CD4-positive, alpha-beta memory T cell (primary cell): ENCODE measurements at regions not wholly inside any gene's neighbourhood (a gene's known extent, or its start where the extent isn't known, plus 50 kb on each side); places are given as distances from the start of the nearest gene placed in this dataset.

Source experiments
- CTCF ChIA-PET: fragments of 350-600 bp; sonication (Branson Sonifier 250); formaldehyde crosslinking; loops from one replicate; lab custom pipeline; 2021; ENCODE audit warnings: inconsistent platforms; ENCODE audit not compliant: partially characterized antibody; lab: Charles Lee
- POLR2A ChIA-PET: fragments of 350-600 bp; sonication (Branson Sonifier 250); formaldehyde crosslinking; loops from one replicate; lab custom pipeline; 2021; ENCODE audit not compliant: partially characterized antibody; lab: Charles Lee
- DNase-seq, 5 donors: peaks; one replicate each; pipeline versions ENCODE4 v3.0.0 to v3.0.0-alpha.2; 2020 to 2022; ENCODE audit warnings: mixed read lengths in 1 of 5
- H3K27ac ChIP-seq: one replicate; pipeline ENCODE4 v1.7.0; 2013; ENCODE audit warnings: low read depth, low read length
- H3K27me3 ChIP-seq: 2 replicates; pipeline ENCODE4 v1.7.0; 2013; ENCODE audit warnings: mild to moderate bottlenecking, low read length, moderate library complexity; ENCODE audit not compliant: insufficient read depth
- H3K36me3 ChIP-seq: 2 replicates; pipeline ENCODE4 v1.7.0; 2013; ENCODE audit warnings: mild to moderate bottlenecking, low read length, moderate library complexity; ENCODE audit not compliant: insufficient read depth
- H3K4me1 ChIP-seq: 2 replicates; pipeline ENCODE4 v1.7.0; 2013; ENCODE audit warnings: mild to moderate bottlenecking, low read length, moderate library complexity; ENCODE audit not compliant: insufficient read depth
- H3K4me3 ChIP-seq, 2 donors: one replicate each; pipeline ENCODE4 v1.7.0; 2013; ENCODE audit warnings: low read length in 2 of 2, mild to moderate bottlenecking in 1 of 2
- H3K9me3 ChIP-seq, 2 donors: one replicate each; pipeline ENCODE4 v1.7.0; 2013; ENCODE audit warnings: low read length in 2 of 2, control low read depth in 1 of 2; ENCODE audit not compliant: control insufficient read depth in 1 of 2
- H3K27ac Mint-ChIP-seq, 7 donors: one replicate each; pipeline ENCODE4 v1.8.0; 2020 to 2021; ENCODE audit warnings: mixed read lengths in 7 of 7, mild to moderate bottlenecking in 6 of 7, inconsistent platforms in 3 of 7, moderate library complexity in 3 of 7
- H3K27me3 Mint-ChIP-seq, 2 donors: one replicate each; pipeline ENCODE4 v1.8.0; 2020 to 2021; ENCODE audit warnings: mixed read lengths in 2 of 2
- H3K36me3 Mint-ChIP-seq, 2 donors: one replicate each; pipeline ENCODE4 v1.8.0; 2020 to 2021; ENCODE audit warnings: mixed read lengths in 2 of 2, inconsistent platforms in 1 of 2, mild to moderate bottlenecking in 1 of 2
- H3K4me1 Mint-ChIP-seq, 4 donors: one replicate each; pipeline ENCODE4 v1.8.0; 2020 to 2021; ENCODE audit warnings: mixed read lengths in 4 of 4, mild to moderate bottlenecking in 1 of 4
- H3K4me3 Mint-ChIP-seq, 8 donors: one replicate each; pipeline ENCODE4 v1.8.0; 2020 to 2021; ENCODE audit warnings: mixed read lengths in 8 of 8, mild to moderate bottlenecking in 7 of 8, moderate library complexity in 6 of 8, inconsistent platforms in 3 of 8
- H3K9me3 Mint-ChIP-seq, 8 donors: one replicate each; pipeline ENCODE4 v1.8.0; 2020 to 2021; ENCODE audit warnings: mixed read lengths in 8 of 8, mild to moderate bottlenecking in 5 of 8, inconsistent platforms in 3 of 8, moderate library complexity in 1 of 8
- intact Hi-C: fragments of 100-400 bp; cut with micrococcal nuclease; formaldehyde crosslinking; loops from one replicate; pipeline ENCODE4 v1.15.1; 2023

DNA sequence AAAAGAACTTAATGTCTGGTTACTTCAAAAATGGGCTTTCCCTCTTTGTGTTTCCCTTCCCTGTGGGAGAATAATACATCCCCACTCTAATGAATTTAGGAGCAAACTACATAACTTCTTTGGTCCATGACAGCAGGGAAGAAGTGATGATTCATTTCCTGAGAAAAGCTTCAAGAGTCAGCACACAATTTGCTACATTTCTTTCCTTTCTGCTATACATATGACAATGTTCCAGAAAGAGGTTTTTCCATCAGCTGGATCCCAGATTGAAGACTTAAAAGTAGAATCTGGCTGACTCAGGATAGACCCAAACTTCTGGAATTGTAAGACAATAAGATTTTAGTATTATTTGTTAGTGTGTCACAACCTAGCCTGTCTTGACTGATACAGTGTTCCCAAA lies 126.1 kb downstream of the DRD1 start:
- peaks cover 7% of the 10 kb centered on the region for H3K27me3 ChIP-seq
- no peak overlapping the region for H3K4me3 ChIP-seq
- H3K4me3 Mint-ChIP-seq, result no peak overlapping the region
- CTCF ChIA-PET, result no interaction called here
- H3K4me1 Mint-ChIP-seq, result no peaks in the 10 kb centered on the region
- no peaks in the 10 kb centered on the region for H3K36me3 Mint-ChIP-seq
- intact Hi-C loops, result no loop called here
- H3K27ac ChIP-seq, result no peak overlapping the region
- no peaks in the 10 kb centered on the region for H3K4me1 ChIP-seq
- H3K36me3 ChIP-seq, result no peaks in the 10 kb centered on the region
- no peak for DNase-seq
- H3K9me3 Mint-ChIP-seq, result peaks cover 0 to 9% (median 0%) of the 10 kb centered on the region in 8 donors
- H3K27me3 Mint-ChIP-seq, result peaks cover 9 to 12% of the 10 kb centered on the region in 2 donors
- H3K27ac Mint-ChIP-seq, result no peak overlapping the region
- H3K9me3 ChIP-seq, result no peaks in the 10 kb centered on the region
- POLR2A ChIA-PET, result no interaction called here

- Mint-ChIP-seq H3K4me3 (no peak overlapping the region), H3K9me3 (peaks cover 0 to 13% (median 9%) of the 10 kb centered on the region in 8 donors), H3K27ac (no peak overlapping the region), H3K36me3 (no peaks in the 10 kb centered on the region), H3K27me3 (peaks cover 7 to 9% of the 10 kb centered on the region in 2 donors), H3K4me1 (no peaks in the 10 kb centered on the region)
- no peaks in the 10 kb centered on the region for H3K9me3 ChIP-seq
- H3K4me3 ChIP-seq, result no peak overlapping the region
- no peaks in the 10 kb centered on the region for H3K4me1 ChIP-seq
- ChIA-PET CTCF (no interaction called here), POLR2A (no interaction called here)
- H3K27me3 ChIP-seq, result no peaks in the 10 kb centered on the region
- H3K27ac ChIP-seq, result no peak overlapping the region
- intact Hi-C loops, result no loop called here
- DNase-seq, result no peak
- no peaks in the 10 kb centered on the region for H3K36me3 ChIP-seq
Measured at GRCh38 chr5:175309218-175309810, 134.7 kb downstream of the DRD1 start.

- Histone ChIP-seq H3K4me1 (no peaks in the 10 kb centered on the region), H3K9me3 (no peaks in the 10 kb centered on the region), H3K36me3 (no peaks in the 10 kb centered on the region), H3K4me3 (no peak overlapping the region), H3K27me3 (no peaks in the 10 kb centered on the region), H3K27ac (no peak overlapping the region)
- DNase-seq, result no peak
- Mint-ChIP-seq H3K4me3 (no peak overlapping the region), H3K9me3 (peaks cover 0 to 19% (median 13%) of the 10 kb centered on the region in 8 donors), H3K27ac (no peak overlapping the region), H3K4me1 (no peaks in the 10 kb centered on the region), H3K36me3 (peaks cover 0 to 2% of the 10 kb centered on the region in 2 donors), H3K27me3 (peaks cover 8 to 9% of the 10 kb centered on the region in 2 donors)
- intact Hi-C loops, result no loop called here
- ChIA-PET CTCF (no interaction called here), POLR2A (no interaction called here)
Measured at GRCh38 chr5:175308701-175309100, 135.3 kb downstream of the DRD1 start.

GRCh38 chr5:175306381-175306780 lies 137.6 kb downstream of the DRD1 start:
- Histone ChIP-seq H3K4me3 (no peak overlapping the region), H3K9me3 (no peaks in the 10 kb centered on the region), H3K36me3 (no peaks in the 10 kb centered on the region), H3K27ac (no peak overlapping the region), H3K27me3 (no peaks in the 10 kb centered on the region), H3K4me1 (no peaks in the 10 kb centered on the region)
- POLR2A ChIA-PET, result no interaction called here
- Mint-ChIP-seq H3K36me3 (peaks cover 0 to 2% of the 10 kb centered on the region in 2 donors), H3K27ac (no peak overlapping the region), H3K27me3 (peaks cover 7 to 8% of the 10 kb centered on the region in 2 donors), H3K9me3 (peaks cover 0 to 26% (median 16%) of the 10 kb centered on the region in 8 donors), H3K4me3 (no peak overlapping the region), H3K4me1 (no peaks in the 10 kb centered on the region)
- intact Hi-C loops, result no loop called here
- CTCF ChIA-PET, result no interaction called here
- DNase-seq, result no peak

DNA sequence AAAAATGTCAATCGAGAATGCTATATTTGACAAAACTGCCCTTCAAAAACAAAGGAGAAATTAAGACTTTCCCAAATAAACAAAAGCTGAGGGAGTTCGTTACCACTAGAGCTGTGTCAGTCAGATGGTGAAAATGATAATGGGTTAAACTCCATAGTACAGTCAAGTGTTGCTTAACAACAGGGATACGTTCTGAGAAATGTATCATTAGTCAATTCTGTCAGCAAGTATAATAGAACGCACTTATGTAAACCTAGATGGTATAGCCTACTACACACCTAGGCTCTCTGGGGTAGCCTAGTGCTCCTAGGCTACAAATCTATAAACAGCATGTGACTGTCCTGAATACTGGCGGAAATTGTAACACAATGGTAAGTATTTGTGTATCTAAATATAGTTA lies 138.7 kb downstream of the DRD1 start:
- no peak overlapping the region for H3K4me3 ChIP-seq
- ChIA-PET CTCF (no interaction called here), POLR2A (no interaction called here)
- Mint-ChIP-seq H3K36me3 (peaks cover 0 to 2% of the 10 kb centered on the region in 2 donors), H3K4me3 (no peak overlapping the region), H3K4me1 (no peaks in the 10 kb centered on the region), H3K27me3 (peaks cover 6 to 7% of the 10 kb centered on the region in 2 donors), H3K27ac (no peak overlapping the region), H3K9me3 (peaks cover 0 to 26% (median 16%) of the 10 kb centered on the region in 8 donors)
- H3K4me1 ChIP-seq, result no peaks in the 10 kb centered on the region
- H3K36me3 ChIP-seq, result no peaks in the 10 kb centered on the region
- no peak overlapping the region for H3K27ac ChIP-seq
- intact Hi-C loops, result no loop called here
- no peaks in the 10 kb centered on the region for H3K27me3 ChIP-seq
- no peaks in the 10 kb centered on the region for H3K9me3 ChIP-seq
- no peak for DNase-seq

- Histone ChIP-seq H3K27ac (no peak overlapping the region), H3K4me3 (no peak overlapping the region), H3K27me3 (no peaks in the 10 kb centered on the region), H3K36me3 (no peaks in the 10 kb centered on the region), H3K4me1 (no peaks in the 10 kb centered on the region), H3K9me3 (no peaks in the 10 kb centered on the region)
- ChIA-PET CTCF (no interaction called here), POLR2A (no interaction called here)
- H3K4me3 Mint-ChIP-seq, result no peak overlapping the region
- no peaks in the 10 kb centered on the region for H3K36me3 Mint-ChIP-seq
- H3K9me3 Mint-ChIP-seq, result peaks cover 0 to 20% (median 4%) of the 10 kb centered on the region in 8 donors
- peaks cover 7 to 13% of the 10 kb centered on the region in 2 donors for H3K27me3 Mint-ChIP-seq
- H3K4me1 Mint-ChIP-seq, result no peaks in the 10 kb centered on the region
- no peak for DNase-seq
- intact Hi-C loops, result no loop called here
- H3K27ac Mint-ChIP-seq, result no peak overlapping the region
Measured at GRCh38 chr5:175290379-175290778, 153.6 kb downstream of the DRD1 start.

DNA sequence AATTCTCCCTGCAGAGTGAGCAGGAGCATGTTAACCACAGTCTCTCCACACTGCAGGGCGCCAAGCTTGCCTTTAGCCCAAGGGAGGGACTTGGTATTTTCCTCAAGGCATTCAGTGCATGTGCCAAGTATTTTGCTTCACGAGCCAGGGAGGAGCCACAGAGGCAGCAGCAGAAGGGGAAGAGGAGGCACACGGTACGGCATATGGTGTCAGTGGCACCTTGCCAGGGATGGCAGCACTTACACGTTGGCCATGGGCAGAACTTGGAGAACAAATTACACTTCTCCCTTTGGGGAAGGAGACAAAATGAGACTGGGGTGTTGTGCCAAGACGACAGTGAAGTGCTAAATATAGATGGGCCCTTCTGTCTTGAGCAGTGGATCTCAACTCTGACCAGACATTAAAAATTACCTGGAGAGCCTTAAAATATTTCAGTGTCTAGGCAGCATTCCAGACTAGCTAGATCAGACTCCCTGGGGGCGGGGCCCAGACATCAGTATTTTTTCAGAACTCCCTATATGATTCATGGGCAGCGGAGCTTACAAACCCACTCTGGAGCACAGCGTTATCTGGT lies 155.8 kb downstream of the DRD1 start:
- Histone ChIP-seq H3K4me1 (no peaks in the 10 kb centered on the region), H3K4me3 (no peak overlapping the region), H3K27me3 (no peaks in the 10 kb centered on the region), H3K27ac (no peak overlapping the region), H3K36me3 (no peaks in the 10 kb centered on the region), H3K9me3 (no peaks in the 10 kb centered on the region)
- ChIA-PET POLR2A (no interaction called here), CTCF (no interaction called here)
- Mint-ChIP-seq H3K27ac (no peak overlapping the region), H3K27me3 (peaks cover 9 to 18% of the 10 kb centered on the region in 2 donors), H3K36me3 (no peaks in the 10 kb centered on the region), H3K4me3 (no peak overlapping the region), H3K9me3 (peaks cover 0 to 6% (median 0%) of the 10 kb centered on the region in 8 donors), H3K4me1 (no peaks in the 10 kb centered on the region)
- DNase-seq, result no peak
- intact Hi-C loops, result no loop called here
